ENCODE measurements at regions not wholly inside any gene's neighbourhood (a gene's known extent, or its start where the extent isn't known, plus 50 kb on each side); places are given as distances from the start of the nearest gene placed in this dataset.

GRCh38 chr16:50467943-50468748 is 80.0 kb upstream of the NKD1 start:
- no peak for TF ChIP-seq CTCF (IDR thresholded peaks at IDR 0.05; ENCODE audit: low read depth, low read length)
- TF ChIP-seq EZH2phosphoT487 (IDR thresholded peaks at IDR 0.05; ENCODE audit: low read depth) = no peak

Data from OCI-LY3 (cell line).